ENCODE measurements at regions not wholly inside any gene's neighbourhood (a gene's known extent, or its start where the extent isn't known, plus 50 kb on each side); places are given as distances from the start of the nearest gene placed in this dataset.

DNA sequence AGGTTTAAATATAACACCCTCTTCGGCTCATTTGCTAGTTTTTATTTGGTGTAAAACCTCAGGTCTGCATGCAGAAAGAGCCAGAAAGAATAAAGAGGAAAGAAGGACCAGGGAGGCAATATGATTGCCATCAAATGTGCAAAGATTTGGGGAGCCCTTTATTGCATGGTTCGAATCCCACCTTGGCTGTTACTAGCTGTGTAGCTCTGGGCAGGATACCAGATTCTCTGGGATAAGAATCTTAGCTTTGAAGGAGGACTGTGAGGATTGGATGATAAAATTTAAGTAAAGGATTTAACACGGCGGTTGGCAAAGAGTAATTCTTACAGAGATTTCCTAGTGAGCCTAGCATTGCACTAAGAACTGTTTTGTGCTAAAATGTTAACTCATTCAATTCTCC lies 510.2 kb upstream of the LCORL start:
- no peak for TF ChIP-seq POLR2AphosphoS5 (IDR thresholded peaks at IDR 0.05; ENCODE audit: low read depth, low read length)
- no peak for TF ChIP-seq POLR2A (IDR thresholded peaks at IDR 0.05; ENCODE audit: low read depth, low read length)
